ENCODE measurements at regions not wholly inside any gene's neighbourhood (a gene's known extent, or its start where the extent isn't known, plus 50 kb on each side); places are given as distances from the start of the nearest gene placed in this dataset.

GRCh38 chr3:72232331-72232730 lies 447.4 kb upstream of the PROK2 start:
- Mint-ChIP-seq H3K27ac (no peak overlapping the region), H3K36me3 (no peaks in the 10 kb centered on the region), H3K27me3 (ENCODE audit: low read depth in 2 of 2) (peaks cover 6 to 8% of the 10 kb centered on the region in 2 donors), H3K4me3 (no peak overlapping the region), H3K4me1 (no peaks in the 10 kb centered on the region), H3K9me3 (no peaks in the 10 kb centered on the region)
- DNase-seq, result no peak
- no peak overlapping the region for H3K4me3 ChIP-seq (ENCODE audit: low read length)
- H3K36me3 ChIP-seq (ENCODE audit: control insufficient read depth, insufficient read depth, low read length), result no peaks in the 10 kb centered on the region
- no peak for TF ChIP-seq CTCF (IDR thresholded peaks at IDR 0.05)
- H3K4me1 ChIP-seq (ENCODE audit: control insufficient read depth, insufficient read depth, low read length), result no peaks in the 10 kb centered on the region
- H3K27me3 ChIP-seq (ENCODE audit: control insufficient read depth, insufficient read depth, low read length), result no peaks in the 10 kb centered on the region
- no peaks in the 10 kb centered on the region for H3K9me3 ChIP-seq (ENCODE audit: control insufficient read depth, insufficient read depth, low read length)
- intact Hi-C loops (cut with micrococcal nuclease), result no loop called here
- no peak overlapping the region for H3K27ac ChIP-seq (ENCODE audit: low read length)
- 79% methylated on average over 4 of the region's 4 CpGs for WGBS (ENCODE audit: insufficient coverage)
- no peak for ATAC-seq

- ATAC-seq, result no peak
- H3K27ac Mint-ChIP-seq, result no peak overlapping the region
- Histone ChIP-seq H3K4me1 (ENCODE audit: control insufficient read depth, insufficient read depth, low read length) (no peaks in the 10 kb centered on the region), H3K27me3 (ENCODE audit: control insufficient read depth, insufficient read depth, low read length) (no peaks in the 10 kb centered on the region), H3K36me3 (ENCODE audit: control insufficient read depth, insufficient read depth, low read length) (no peaks in the 10 kb centered on the region), H3K27ac (ENCODE audit: low read length) (no peak overlapping the region), H3K9me3 (ENCODE audit: control insufficient read depth, insufficient read depth, low read length) (no peaks in the 10 kb centered on the region), H3K4me3 (ENCODE audit: low read length) (no peak overlapping the region)
- H3K36me3 Mint-ChIP-seq, result no peaks in the 10 kb centered on the region
- DNase-seq, result no peak
- WGBS (ENCODE audit: insufficient coverage), result 85% methylated on average over 10 of the region's 10 CpGs
- no peaks in the 10 kb centered on the region for H3K9me3 Mint-ChIP-seq
- no peak overlapping the region for H3K4me3 Mint-ChIP-seq
- H3K4me1 Mint-ChIP-seq, result no peaks in the 10 kb centered on the region
- no peak for TF ChIP-seq CTCF (IDR thresholded peaks at IDR 0.05)
- intact Hi-C loops (cut with micrococcal nuclease), result no loop called here
- H3K27me3 Mint-ChIP-seq (ENCODE audit: low read depth in 2 of 2), result peaks cover 6 to 8% of the 10 kb centered on the region in 2 donors
Measured at GRCh38 chr3:72231439-72232196, 446.7 kb upstream of the PROK2 start.

- no peaks in the 10 kb centered on the region for H3K4me1 ChIP-seq (ENCODE audit: control insufficient read depth, insufficient read depth, low read length)
- no peak overlapping the region for H3K4me3 ChIP-seq (ENCODE audit: low read length)
- 91% methylated on average over 1 of the region's 1 CpG for WGBS (ENCODE audit: insufficient coverage)
- Mint-ChIP-seq H3K27ac (no peak overlapping the region), H3K27me3 (ENCODE audit: low read depth in 2 of 2) (peaks cover 6 to 8% of the 10 kb centered on the region in 2 donors), H3K4me3 (no peak overlapping the region), H3K36me3 (peaks cover 3% of the 10 kb centered on the region), H3K4me1 (no peaks in the 10 kb centered on the region), H3K9me3 (no peaks in the 10 kb centered on the region)
- no peaks in the 10 kb centered on the region for H3K36me3 ChIP-seq (ENCODE audit: control insufficient read depth, insufficient read depth, low read length)
- H3K27ac ChIP-seq (ENCODE audit: low read length), result no peak overlapping the region
- H3K27me3 ChIP-seq (ENCODE audit: control insufficient read depth, insufficient read depth, low read length), result no peaks in the 10 kb centered on the region
- no peak for ATAC-seq
- H3K9me3 ChIP-seq (ENCODE audit: control insufficient read depth, insufficient read depth, low read length), result no peaks in the 10 kb centered on the region
- intact Hi-C loops (cut with micrococcal nuclease), result no loop called here
- no peak for DNase-seq
- TF ChIP-seq CTCF (IDR thresholded peaks at IDR 0.05), result no peak
Measured at GRCh38 chr3:72230774-72231379, 445.9 kb upstream of the PROK2 start.
